ENCODE measurements at regions not wholly inside any gene's neighbourhood (a gene's known extent, or its start where the extent isn't known, plus 50 kb on each side); places are given as distances from the start of the nearest gene placed in this dataset.

- TF ChIP-seq POLR2A (IDR thresholded peaks at IDR 0.05; ENCODE audit: low read length) = no peak
- no peak for TF ChIP-seq GATA1 (IDR thresholded peaks at IDR 0.05; ENCODE audit: low read depth, low read length)
Measured at GRCh38 chr4:123995936-123996335, 599.3 kb downstream of the SPRY1 start.

Measured in erythroblast (primary cell).